NOMO-1 treated with dmso at 0.1 percent for 144 hours (cell line): ENCODE measurements at regions not wholly inside any gene's neighbourhood (a gene's known extent, or its start where the extent isn't known, plus 50 kb on each side); places are given as distances from the start of the nearest gene placed in this dataset.

Source experiments
- DNase-seq: peaks from one replicate; lab custom pipeline; 2025; ENCODE audit not compliant: unreplicated experiment; lab: John Stamatoyannopoulos, UW

DNA sequence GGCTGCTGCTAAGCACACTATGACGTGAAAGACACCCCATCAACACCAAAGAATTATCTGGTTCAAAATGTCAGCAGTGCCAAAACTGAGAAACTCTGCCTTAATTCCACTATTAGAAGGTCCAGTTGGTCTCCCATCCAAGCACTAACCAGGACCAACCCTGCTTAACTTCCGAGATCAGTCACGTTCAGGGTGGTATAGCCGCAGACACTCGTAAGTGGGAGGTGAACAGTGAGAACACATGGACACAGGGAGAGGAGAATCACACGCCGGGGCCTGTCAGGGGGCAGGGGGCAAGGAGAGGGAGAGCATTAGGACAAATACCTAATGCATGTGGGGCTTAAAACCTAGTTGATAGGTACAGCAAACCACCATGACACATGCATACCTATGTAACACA is 83.4 kb downstream of the C13orf42 start:
- DNase-seq: no peak

DNA sequence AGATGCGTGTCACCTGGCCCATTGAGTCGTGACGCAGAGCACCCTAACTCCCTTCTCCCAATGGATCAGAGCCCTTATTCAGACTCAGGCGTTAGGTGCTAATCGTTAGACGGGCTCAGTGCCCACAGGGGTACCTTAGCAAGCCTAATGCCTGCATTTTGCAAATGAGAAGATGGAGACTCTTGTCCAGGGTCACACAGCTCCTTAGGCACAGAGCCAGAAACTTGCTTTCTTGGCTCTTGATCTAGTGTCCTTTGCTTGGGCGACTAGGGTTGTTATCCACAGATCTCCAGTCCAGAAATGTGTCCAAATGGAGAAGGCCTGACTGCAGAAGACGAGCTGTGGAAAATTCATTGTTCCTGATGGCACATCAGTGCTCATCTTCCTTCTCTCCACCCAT is 85.1 kb downstream of the C13orf42 start:
- DNase-seq: no peak

DNA sequence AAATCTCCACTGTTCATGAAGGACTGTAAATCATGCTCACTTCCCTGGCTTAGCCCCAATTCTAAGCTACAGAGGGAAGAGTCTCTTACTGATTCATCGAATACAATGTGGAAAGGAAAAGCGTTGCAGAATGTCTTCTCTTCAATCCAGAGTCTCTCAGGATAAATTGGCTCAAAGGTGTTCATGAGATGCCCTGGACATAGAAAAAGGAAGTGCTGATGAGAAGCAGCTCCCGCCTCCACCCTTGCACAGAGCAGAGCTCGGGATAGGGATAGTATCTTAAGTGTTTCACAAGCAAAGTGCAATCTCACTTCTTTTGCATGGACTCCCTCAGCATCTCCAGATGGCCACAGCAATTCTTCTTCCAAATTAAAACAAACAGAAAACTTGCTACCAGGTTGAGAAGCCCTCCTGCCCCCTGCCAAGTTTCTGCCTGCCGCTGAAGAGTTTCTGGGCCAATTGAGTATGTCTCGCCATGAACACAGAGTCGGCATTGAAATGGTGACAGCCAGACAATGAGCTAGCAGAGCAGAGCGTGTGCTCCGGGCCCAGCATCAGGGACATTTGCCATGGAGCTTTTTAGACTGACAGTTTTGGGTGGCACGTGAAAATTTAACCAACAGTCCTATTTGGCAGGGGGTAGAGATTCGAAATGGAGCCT is 85.7 kb downstream of the C13orf42 start:
- no peak for DNase-seq

DNA sequence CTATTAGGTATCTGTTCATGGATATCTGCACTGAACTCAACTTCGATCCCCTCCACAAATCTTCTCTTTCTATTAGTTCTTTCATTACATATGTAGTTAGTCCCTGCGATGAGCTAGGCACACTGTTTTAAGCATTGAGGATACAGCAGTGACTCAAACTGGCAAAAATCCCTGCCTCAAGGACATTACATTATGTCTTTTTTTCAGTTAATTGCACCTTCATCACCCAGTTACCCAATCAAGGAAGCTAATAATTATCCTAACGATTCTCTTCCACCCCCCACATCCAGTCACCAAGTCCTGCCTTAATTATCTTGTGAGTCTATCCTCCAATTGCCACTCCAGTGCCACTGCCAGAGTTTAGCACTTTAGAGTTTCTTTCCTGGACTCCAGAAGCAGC is 89.3 kb downstream of the C13orf42 start:
- DNase-seq: peak; percentile 75

DNA sequence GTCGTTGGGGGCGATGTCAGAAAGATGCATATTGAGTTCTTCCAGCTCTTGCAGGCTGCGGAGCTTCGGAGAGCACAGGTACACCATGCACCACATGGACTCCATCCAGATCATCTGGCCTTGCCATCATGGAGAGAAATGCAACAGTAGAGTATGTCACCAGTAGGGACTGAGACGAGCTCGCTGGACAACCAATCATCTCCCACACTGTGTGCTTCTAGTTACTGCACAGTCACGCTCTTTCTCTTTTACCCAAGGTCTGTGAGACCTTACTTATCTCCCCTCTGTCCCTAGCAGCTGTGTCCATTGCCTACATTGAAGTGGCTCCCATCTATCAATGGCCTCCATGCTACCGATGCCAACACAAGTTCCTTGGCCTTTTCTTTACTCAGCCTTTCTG is 90.5 kb downstream of the C13orf42 start:
- DNase-seq: no peak

DNA sequence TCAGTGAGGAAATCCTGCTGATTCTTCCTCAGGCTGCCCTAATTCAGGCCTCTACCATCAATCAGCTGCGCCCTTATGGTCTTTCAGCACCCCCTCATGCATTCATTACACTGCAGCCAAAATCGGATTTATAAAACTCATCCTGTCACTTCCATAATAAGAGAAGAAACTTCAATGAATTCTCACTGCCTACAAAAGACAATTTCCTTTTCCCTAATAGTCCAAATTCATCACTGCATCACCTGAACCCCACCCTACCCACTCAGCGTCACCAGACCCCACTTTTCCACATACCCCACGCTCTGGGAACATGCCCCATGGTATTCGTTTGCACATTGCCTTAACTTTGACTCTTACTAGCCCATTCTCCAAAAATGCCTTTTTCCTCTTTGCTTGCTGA is 92.0 kb downstream of the C13orf42 start:
- DNase-seq: no peak

DNA sequence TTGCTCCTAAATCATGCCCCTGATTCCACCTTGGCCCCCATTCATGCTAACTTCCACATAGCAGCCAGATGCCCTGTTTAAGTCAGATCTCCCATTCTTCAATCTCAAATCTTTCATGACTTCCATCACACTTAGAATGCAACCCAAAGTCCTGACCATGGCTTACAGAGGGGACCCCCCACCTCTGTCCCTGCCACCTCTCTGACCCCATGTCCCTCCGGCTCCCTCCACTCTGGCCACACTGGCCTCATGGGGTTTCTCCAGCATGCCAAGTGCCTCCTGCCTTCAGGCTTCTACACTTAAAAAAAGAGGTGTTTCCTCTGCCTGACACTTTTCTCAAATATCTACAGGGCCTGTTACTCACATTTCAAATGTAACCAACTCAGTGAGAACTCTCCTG is 93.6 kb downstream of the C13orf42 start:
- no peak for DNase-seq

DNA sequence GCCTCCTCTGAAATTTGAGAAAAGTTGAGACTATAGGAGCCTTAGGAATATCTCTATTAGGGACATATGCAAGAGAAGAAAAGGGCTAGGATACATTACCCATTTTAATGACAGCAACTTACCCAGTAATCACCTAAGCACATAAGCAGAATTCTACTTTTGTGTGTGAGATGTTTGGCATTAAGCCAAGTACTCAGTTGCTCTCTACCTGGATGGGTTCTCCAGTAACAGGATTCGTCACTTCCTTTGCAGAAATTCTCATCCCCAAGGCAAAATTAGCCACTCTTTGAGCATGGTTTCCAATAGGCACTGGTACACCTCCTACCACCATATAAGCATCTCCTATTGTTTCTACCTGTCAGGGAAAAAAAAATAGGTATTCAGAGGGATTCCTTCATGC is 95.1 kb downstream of the C13orf42 start:
- no peak for DNase-seq

DNA sequence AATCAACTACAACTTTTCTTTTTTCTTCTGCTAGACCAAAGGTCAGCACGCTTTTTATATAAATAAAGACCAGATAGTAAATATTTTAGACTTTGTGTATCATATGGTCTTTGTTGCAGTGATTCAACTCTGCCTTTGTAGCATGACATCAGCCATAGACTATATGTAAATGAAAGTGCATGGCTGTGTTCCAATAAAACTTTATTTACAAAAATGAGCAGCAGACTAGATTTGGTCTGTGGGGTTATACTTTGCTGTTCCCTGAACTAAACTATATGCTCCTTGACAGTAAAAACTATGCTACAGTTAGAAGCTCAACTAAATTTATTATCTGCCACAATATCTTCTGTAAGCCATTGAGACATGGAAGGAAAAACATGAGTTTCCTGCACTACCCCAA is 100.0 kb downstream of the RNASEH2B start:
- DNase-seq: no peak

DNA sequence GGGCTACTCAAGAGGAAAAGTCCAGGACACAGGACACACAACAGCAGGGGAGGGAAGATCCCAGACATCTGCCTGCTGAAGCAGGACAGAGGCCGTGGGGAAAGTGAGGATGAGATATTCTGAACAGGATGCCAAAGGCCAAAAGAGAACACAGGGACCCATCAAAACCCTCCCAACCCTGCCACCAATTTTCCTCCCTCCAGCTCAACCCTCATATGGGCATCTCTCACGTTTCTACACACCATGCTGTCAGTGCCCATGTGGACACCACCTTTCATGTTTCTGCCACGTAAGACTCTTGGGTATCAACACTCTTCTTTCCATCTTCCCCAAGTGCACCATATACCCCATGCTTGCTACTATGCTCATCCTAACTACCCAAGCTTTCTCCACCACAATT is 97.6 kb downstream of the RNASEH2B start:
- no peak for DNase-seq

DNA sequence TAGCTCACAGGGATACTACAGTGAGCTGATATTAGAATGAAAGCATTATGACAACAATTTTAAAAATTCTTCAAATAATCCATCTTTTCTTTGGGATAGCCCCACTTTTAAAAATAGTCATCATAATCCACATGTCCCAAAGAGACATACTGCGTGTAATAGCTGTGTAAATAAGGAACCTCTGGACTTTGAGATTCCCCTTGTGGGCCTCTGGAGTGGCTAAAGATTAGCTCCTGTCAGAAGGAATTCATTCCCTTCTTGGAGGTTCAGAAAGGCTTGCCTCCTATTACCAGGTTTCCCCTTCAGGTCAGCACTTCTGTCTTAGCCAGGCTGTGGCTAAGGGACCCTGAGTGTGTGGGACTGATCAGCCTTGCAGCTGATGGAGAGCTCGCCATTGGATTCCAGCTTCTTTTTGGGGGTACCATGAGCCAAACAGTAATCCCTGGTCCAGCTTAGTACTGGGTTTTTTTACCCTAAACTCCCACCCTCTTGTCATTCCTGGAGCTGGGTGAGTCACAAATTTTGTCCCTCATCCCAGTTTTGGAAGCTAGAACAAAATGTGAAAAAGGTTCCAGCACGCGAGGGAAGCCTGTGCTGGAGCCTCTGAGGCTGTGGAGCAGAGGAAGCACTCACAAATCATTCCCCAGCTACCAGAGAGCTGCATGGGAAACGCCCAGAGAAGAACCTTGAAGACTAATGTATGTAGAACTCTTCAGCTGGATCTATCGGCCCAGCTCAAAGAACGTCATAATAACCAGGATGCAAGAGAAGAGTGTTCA is 96.7 kb downstream of the RNASEH2B start:
- DNase-seq: no peak
